ENCODE measurements at regions not wholly inside any gene's neighbourhood (a gene's known extent, or its start where the extent isn't known, plus 50 kb on each side); places are given as distances from the start of the nearest gene placed in this dataset.

GRCh38 chr16:87198328-87198832, 118.8 kb downstream of the C16orf95 start:
- Histone ChIP-seq H3K36me3 (ENCODE audit: control insufficient read depth, insufficient read depth, low read length) (no peaks in the 10 kb centered on the region), H3K27me3 (ENCODE audit: control insufficient read depth, insufficient read depth, low read length, poor library complexity, severe bottlenecking) (no peaks in the 10 kb centered on the region), H3K27ac (ENCODE audit: low read depth, low read length) (no peak overlapping the region), H3K9ac (ENCODE audit: extremely low read depth, low read length, poor library complexity, severe bottlenecking) (no peak overlapping the region), H3K4me1 (ENCODE audit: control insufficient read depth, insufficient read depth, low read length) (no peaks in the 10 kb centered on the region), H3K9me3 (ENCODE audit: control insufficient read depth, low read length) (no peaks in the 10 kb centered on the region), H3K4me3 (ENCODE audit: low read length) (no peak overlapping the region)
- peak; percentile 74 for DNase-seq
- no peak overlapping the region for H3K4me3 Mint-ChIP-seq
- TF ChIP-seq, protein P1, sequence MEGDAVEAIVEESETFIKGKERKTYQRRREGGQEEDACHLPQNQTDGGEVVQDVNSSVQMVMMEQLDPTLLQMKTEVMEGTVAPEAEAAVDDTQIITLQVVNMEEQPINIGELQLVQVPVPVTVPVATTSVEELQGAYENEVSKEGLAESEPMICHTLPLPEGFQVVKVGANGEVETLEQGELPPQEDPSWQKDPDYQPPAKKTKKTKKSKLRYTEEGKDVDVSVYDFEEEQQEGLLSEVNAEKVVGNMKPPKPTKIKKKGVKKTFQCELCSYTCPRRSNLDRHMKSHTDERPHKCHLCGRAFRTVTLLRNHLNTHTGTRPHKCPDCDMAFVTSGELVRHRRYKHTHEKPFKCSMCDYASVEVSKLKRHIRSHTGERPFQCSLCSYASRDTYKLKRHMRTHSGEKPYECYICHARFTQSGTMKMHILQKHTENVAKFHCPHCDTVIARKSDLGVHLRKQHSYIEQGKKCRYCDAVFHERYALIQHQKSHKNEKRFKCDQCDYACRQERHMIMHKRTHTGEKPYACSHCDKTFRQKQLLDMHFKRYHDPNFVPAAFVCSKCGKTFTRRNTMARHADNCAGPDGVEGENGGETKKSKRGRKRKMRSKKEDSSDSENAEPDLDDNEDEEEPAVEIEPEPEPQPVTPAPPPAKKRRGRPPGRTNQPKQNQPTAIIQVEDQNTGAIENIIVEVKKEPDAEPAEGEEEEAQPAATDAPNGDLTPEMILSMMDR (conservative IDR thresholded peaks at IDR 0.05) = no peak
- H3K27me3 Mint-ChIP-seq (ENCODE audit: insufficient read depth) = peaks cover 5% of the 10 kb centered on the region
- peaks cover 2% of the 10 kb centered on the region for H3K9me3 Mint-ChIP-seq
- peaks cover 12% of the 10 kb centered on the region for H3K4me1 Mint-ChIP-seq
- WGBS, 2 experiments (ENCODE audit: insufficient coverage in 1 of 2, insufficient read length in 1 of 2) = 39 to 61% methylated on average over 6 to 7 of the region's 8 CpGs
- no peak overlapping the region for H3K27ac Mint-ChIP-seq
- no peaks in the 10 kb centered on the region for H3K36me3 Mint-ChIP-seq (ENCODE audit: low read depth)

- Mint-ChIP-seq H3K4me3 (no peak overlapping the region), H3K9me3 (peaks cover 3% of the 10 kb centered on the region), H3K27ac (no peak overlapping the region), H3K4me1 (peaks cover 13% of the 10 kb centered on the region), H3K27me3 (ENCODE audit: insufficient read depth) (peaks cover 5% of the 10 kb centered on the region), H3K36me3 (ENCODE audit: low read depth) (no peaks in the 10 kb centered on the region)
- no peak overlapping the region for H3K27ac ChIP-seq (ENCODE audit: low read depth, low read length)
- DNase-seq = no peak
- no peak overlapping the region for H3K9ac ChIP-seq (ENCODE audit: extremely low read depth, low read length, poor library complexity, severe bottlenecking)
- H3K36me3 ChIP-seq (ENCODE audit: control insufficient read depth, insufficient read depth, low read length) = no peaks in the 10 kb centered on the region
- 85 to 88% methylated on average over 6 to 8 of the region's 8 CpGs for WGBS, 2 experiments (ENCODE audit: insufficient coverage in 1 of 2, insufficient read length in 1 of 2)
- TF ChIP-seq, protein P1 (conservative IDR thresholded peaks at IDR 0.05) = no peak
- H3K9me3 ChIP-seq (ENCODE audit: control insufficient read depth, low read length) = no peaks in the 10 kb centered on the region
- H3K27me3 ChIP-seq (ENCODE audit: control insufficient read depth, insufficient read depth, low read length, poor library complexity, severe bottlenecking) = no peaks in the 10 kb centered on the region
- no peaks in the 10 kb centered on the region for H3K4me1 ChIP-seq (ENCODE audit: control insufficient read depth, insufficient read depth, low read length)
- no peak overlapping the region for H3K4me3 ChIP-seq (ENCODE audit: low read length)
Measured at GRCh38 chr16:87198881-87199280, 118.3 kb downstream of the C16orf95 start.

DNA sequence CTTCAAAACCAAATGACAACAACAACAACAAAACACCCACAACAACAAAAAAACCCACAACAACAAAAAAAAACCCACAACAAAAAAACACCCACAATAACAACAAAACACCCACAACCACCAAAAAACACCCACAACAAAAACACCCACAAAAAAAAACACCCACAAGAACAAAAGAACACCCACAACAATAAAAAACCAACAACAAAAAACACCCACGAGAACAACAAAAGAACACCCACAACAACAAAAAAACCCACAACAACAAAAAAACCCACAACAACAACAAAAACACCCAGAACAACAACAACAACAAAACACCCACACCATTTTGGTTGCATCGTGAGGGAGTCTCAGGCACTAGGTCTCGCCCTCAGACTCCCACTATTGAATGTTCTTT, 117.8 kb downstream of the C16orf95 start:
- DNase-seq = no peak
- Mint-ChIP-seq H3K27ac (peak overlapping the region; percentile 7), H3K9me3 (peaks cover 3% of the 10 kb centered on the region), H3K4me1 (peaks cover 13% of the 10 kb centered on the region), H3K4me3 (no peak overlapping the region), H3K27me3 (ENCODE audit: insufficient read depth) (peaks cover 5% of the 10 kb centered on the region), H3K36me3 (ENCODE audit: low read depth) (no peaks in the 10 kb centered on the region)
- TF ChIP-seq, protein P1 (conservative IDR thresholded peaks at IDR 0.05) = no peak
- Histone ChIP-seq H3K9ac (ENCODE audit: extremely low read depth, low read length, poor library complexity, severe bottlenecking) (no peak overlapping the region), H3K27ac (ENCODE audit: low read depth, low read length) (no peak overlapping the region), H3K4me3 (ENCODE audit: low read length) (no peak overlapping the region), H3K4me1 (ENCODE audit: control insufficient read depth, insufficient read depth, low read length) (no peaks in the 10 kb centered on the region), H3K9me3 (ENCODE audit: control insufficient read depth, low read length) (no peaks in the 10 kb centered on the region), H3K36me3 (ENCODE audit: control insufficient read depth, insufficient read depth, low read length) (no peaks in the 10 kb centered on the region), H3K27me3 (ENCODE audit: control insufficient read depth, insufficient read depth, low read length, poor library complexity, severe bottlenecking) (no peaks in the 10 kb centered on the region)
- 79 to 95% methylated on average over 2 to 3 of the region's 3 CpGs for WGBS, 2 experiments (ENCODE audit: insufficient coverage in 1 of 2, insufficient read length in 1 of 2)

Data from endodermal cell (in vitro differentiated cells).